Muscle layer of colon (tissue), 2 donors: ENCODE measurements at regions not wholly inside any gene's neighbourhood (a gene's known extent, or its start where the extent isn't known, plus 50 kb on each side); places are given as distances from the start of the nearest gene placed in this dataset.

Experiments used
- H3K27ac ChIP-seq: one replicate; pipeline ENCODE4 v1.7.0; 2013; ENCODE audit warnings: low read depth, mild to moderate bottlenecking, low read length, moderate library complexity
- H3K27me3 ChIP-seq, 2 donors: one replicate each; pipeline ENCODE4 v1.7.0; 2013; ENCODE audit warnings: low read length in 2 of 2, mild to moderate bottlenecking in 2 of 2; ENCODE audit not compliant: insufficient read depth in 2 of 2, control insufficient read depth in 1 of 2
- H3K36me3 ChIP-seq: one replicate; pipeline ENCODE4 v1.7.0; 2013; ENCODE audit warnings: mild to moderate bottlenecking, low read length; ENCODE audit not compliant: insufficient read depth
- H3K4me1 ChIP-seq: one replicate; pipeline ENCODE4 v1.7.0; 2013; ENCODE audit warnings: mild to moderate bottlenecking, low read length; ENCODE audit not compliant: insufficient read depth
- H3K4me3 ChIP-seq, 2 donors: one replicate each; pipeline ENCODE4 v1.7.0; 2013; ENCODE audit warnings: low read length in 2 of 2, low read depth in 1 of 2, mild to moderate bottlenecking in 1 of 2, moderate library complexity in 1 of 2
- H3K9ac ChIP-seq: one replicate; pipeline ENCODE4 v1.7.0; 2013; ENCODE audit warnings: low read length
- H3K9me3 ChIP-seq: one replicate; pipeline ENCODE4 v1.7.0; 2013; ENCODE audit warnings: mild to moderate bottlenecking, low read length
- donor health status: abdominal sarcoma.
- donor health status: Adenocarcinoma of cecum.

DNA sequence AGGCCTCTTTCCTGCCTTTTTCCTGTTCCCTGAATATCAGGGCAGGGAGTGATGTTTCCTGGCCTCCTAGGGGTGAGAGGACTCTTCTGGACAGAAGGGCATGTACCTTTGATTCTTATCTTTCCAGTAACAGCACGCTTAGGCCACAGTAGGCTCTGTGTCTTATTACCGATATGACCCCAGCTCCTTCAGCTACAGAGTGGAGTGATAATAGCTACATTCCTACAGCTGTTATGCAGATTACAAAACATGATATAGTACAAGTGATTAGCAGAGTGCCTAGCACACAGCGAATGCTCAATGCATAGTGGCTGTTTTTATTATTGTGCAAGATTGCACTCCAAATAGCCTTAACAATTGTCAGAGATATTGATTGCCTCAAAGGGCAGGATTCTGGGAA lies 574.2 kb downstream of the CCSER2 start:
- Histone ChIP-seq H3K9me3 (no peaks in the 10 kb centered on the region), H3K27ac (no peak overlapping the region), H3K36me3 (no peaks in the 10 kb centered on the region), H3K27me3 (no peaks in the 10 kb centered on the region), H3K4me3 (no peak overlapping the region), H3K9ac (no peak overlapping the region), H3K4me1 (no peaks in the 10 kb centered on the region)

DNA sequence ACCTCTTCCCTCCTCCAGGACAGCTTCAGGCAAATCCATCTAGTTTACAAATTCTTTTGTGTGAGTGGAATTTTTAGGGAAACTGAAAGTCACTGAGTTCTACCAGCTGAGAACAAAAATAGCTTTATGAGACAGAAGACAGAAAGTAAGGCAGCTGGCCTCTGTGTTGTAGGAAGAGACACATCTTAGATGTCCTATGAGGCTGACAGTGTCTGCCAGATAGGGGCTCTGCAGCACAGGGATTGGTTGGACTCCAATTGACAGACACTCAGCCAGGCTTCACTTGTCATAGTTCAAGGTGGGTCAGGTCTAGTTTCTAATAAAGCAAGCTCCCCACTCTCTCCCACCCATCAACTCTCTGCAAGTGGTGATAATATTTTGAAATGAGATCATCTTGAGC lies 574.9 kb downstream of the CCSER2 start:
- Histone ChIP-seq H3K27me3 (no peaks in the 10 kb centered on the region), H3K9me3 (no peaks in the 10 kb centered on the region), H3K27ac (no peak overlapping the region), H3K9ac (no peak overlapping the region), H3K36me3 (no peaks in the 10 kb centered on the region), H3K4me1 (no peaks in the 10 kb centered on the region), H3K4me3 (no peak overlapping the region)

DNA sequence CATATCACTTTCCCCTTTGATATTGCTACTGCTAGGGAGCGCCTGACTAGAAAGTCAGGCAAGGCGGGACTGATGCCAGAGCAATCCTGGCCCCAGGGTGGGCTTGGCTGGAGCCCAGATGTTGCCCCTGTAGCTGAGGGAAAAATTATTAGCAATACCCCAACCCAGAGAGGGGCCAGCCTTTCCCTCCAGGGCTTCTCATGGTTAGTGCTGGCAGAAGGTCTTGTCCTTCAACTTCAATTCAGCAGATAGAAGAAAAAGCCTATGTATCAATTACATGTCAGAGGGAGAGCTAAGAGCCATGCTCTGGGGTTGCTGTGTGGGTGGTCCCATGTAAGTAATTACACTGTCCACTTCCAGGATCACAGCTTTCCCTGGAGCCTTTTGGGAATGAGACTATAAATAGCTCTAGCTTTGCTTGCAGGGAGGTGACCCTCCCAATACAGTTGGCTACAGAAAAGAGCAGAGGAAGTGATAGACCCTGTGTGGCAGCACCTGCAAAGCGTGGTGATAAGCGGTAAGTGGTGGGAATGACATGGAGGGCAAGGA lies 579.1 kb downstream of the CCSER2 start:
- no peaks in the 10 kb centered on the region for H3K27me3 ChIP-seq
- no peak overlapping the region for H3K27ac ChIP-seq
- H3K9me3 ChIP-seq, result no peaks in the 10 kb centered on the region
- no peaks in the 10 kb centered on the region for H3K36me3 ChIP-seq
- no peak overlapping the region for H3K4me3 ChIP-seq
- H3K4me1 ChIP-seq, result no peaks in the 10 kb centered on the region
- H3K9ac ChIP-seq, result no peak overlapping the region

GRCh38 chr10:84908491-84908890 lies 580.1 kb downstream of the CCSER2 start:
- Histone ChIP-seq H3K27ac (no peak overlapping the region), H3K4me1 (no peaks in the 10 kb centered on the region), H3K36me3 (no peaks in the 10 kb centered on the region), H3K4me3 (no peak overlapping the region), H3K9me3 (no peaks in the 10 kb centered on the region), H3K9ac (no peak overlapping the region), H3K27me3 (no peaks in the 10 kb centered on the region)

DNA sequence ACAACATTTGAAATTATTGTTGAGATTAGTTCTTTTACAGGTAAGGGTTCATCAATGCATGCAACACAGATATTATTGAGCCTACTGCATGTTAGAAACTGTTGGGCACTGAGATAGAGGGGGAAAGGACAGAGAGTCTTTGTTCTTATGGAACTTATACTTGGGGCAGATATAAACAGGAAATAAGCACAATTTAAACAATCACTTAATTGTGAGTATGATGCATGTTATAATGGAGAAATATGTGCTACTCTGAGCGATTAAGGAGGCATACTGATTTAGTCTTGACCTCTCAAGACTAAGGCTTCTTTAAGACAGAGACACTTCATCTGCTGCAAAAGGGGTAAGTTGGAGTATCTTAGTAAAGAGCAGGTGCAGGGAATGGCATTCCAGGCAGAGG lies 593.3 kb downstream of the CCSER2 start:
- Histone ChIP-seq H3K4me3 (no peak overlapping the region), H3K9ac (no peak overlapping the region), H3K9me3 (no peaks in the 10 kb centered on the region), H3K27me3 (no peaks in the 10 kb centered on the region), H3K27ac (no peak overlapping the region), H3K36me3 (no peaks in the 10 kb centered on the region), H3K4me1 (no peaks in the 10 kb centered on the region)

DNA sequence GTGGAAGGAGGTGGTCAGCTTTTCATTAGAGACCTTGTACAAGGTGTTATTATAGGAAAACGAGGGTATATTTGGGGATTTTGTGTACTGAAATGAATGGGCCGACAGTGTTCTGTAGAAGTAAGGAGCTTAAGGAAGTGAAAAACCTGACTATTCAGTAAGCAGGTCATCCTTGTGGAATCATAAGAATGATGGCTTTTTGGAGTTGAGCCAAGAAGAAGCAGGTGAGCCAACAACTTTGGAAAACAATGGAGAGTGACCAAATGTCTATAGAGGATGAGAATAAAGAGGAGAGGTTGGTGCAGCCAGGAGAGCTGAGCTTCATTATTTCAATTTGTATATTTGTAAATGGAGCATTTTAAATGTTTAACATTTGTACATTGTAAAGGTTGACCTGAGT lies 595.7 kb downstream of the CCSER2 start:
- Histone ChIP-seq H3K4me1 (no peaks in the 10 kb centered on the region), H3K27me3 (no peaks in the 10 kb centered on the region), H3K36me3 (no peaks in the 10 kb centered on the region), H3K9ac (no peak overlapping the region), H3K4me3 (no peak overlapping the region), H3K27ac (no peak overlapping the region), H3K9me3 (no peaks in the 10 kb centered on the region)

GRCh38 chr10:84925495-84925894 lies 597.1 kb downstream of the CCSER2 start:
- Histone ChIP-seq H3K27me3 (no peaks in the 10 kb centered on the region), H3K4me1 (no peaks in the 10 kb centered on the region), H3K9me3 (no peaks in the 10 kb centered on the region), H3K9ac (no peak overlapping the region), H3K4me3 (no peak overlapping the region), H3K27ac (no peak overlapping the region), H3K36me3 (no peaks in the 10 kb centered on the region)

GRCh38 chr10:84933402-84933801 lies 605.0 kb downstream of the CCSER2 start:
- Histone ChIP-seq H3K4me3 (no peak overlapping the region), H3K9me3 (no peaks in the 10 kb centered on the region), H3K9ac (no peak overlapping the region), H3K27me3 (no peaks in the 10 kb centered on the region), H3K27ac (no peak overlapping the region), H3K4me1 (no peaks in the 10 kb centered on the region), H3K36me3 (no peaks in the 10 kb centered on the region)

GRCh38 chr10:84935772-84936171 lies 607.4 kb downstream of the CCSER2 start:
- no peaks in the 10 kb centered on the region for H3K4me1 ChIP-seq
- H3K9ac ChIP-seq, result no peak overlapping the region
- H3K27me3 ChIP-seq, result no peaks in the 10 kb centered on the region
- no peak overlapping the region for H3K27ac ChIP-seq
- no peaks in the 10 kb centered on the region for H3K36me3 ChIP-seq
- no peak overlapping the region for H3K4me3 ChIP-seq
- H3K9me3 ChIP-seq, result no peaks in the 10 kb centered on the region

- no peaks in the 10 kb centered on the region for H3K4me1 ChIP-seq
- no peak overlapping the region for H3K27ac ChIP-seq
- no peak overlapping the region for H3K9ac ChIP-seq
- no peak overlapping the region for H3K4me3 ChIP-seq
- no peaks in the 10 kb centered on the region for H3K36me3 ChIP-seq
- H3K27me3 ChIP-seq, result no peaks in the 10 kb centered on the region
- no peaks in the 10 kb centered on the region for H3K9me3 ChIP-seq
Observed at GRCh38 chr10:84938117-84938905, 609.9 kb downstream of the CCSER2 start.

GRCh38 chr10:84943541-84943940 lies 615.2 kb downstream of the CCSER2 start:
- no peak overlapping the region for H3K4me3 ChIP-seq
- H3K27me3 ChIP-seq, result no peaks in the 10 kb centered on the region
- no peaks in the 10 kb centered on the region for H3K4me1 ChIP-seq
- H3K36me3 ChIP-seq, result no peaks in the 10 kb centered on the region
- no peaks in the 10 kb centered on the region for H3K9me3 ChIP-seq
- H3K27ac ChIP-seq, result no peak overlapping the region
- H3K9ac ChIP-seq, result no peak overlapping the region

- H3K9me3 ChIP-seq, result no peaks in the 10 kb centered on the region
Observed at GRCh38 chr10:84944187-84944586, 615.8 kb downstream of the CCSER2 start.

More at GRCh38 chr10:84944187-84944586, 615.8 kb downstream of the CCSER2 start:
- no peak overlapping the region for H3K4me3 ChIP-seq
- no peak overlapping the region for H3K9ac ChIP-seq
- no peaks in the 10 kb centered on the region for H3K4me1 ChIP-seq
- no peaks in the 10 kb centered on the region for H3K27me3 ChIP-seq
- no peaks in the 10 kb centered on the region for H3K36me3 ChIP-seq
- no peak overlapping the region for H3K27ac ChIP-seq
